Trophoblast cell (in vitro differentiated cells and primary cell): ENCODE measurements at regions not wholly inside any gene's neighbourhood (a gene's known extent, or its start where the extent isn't known, plus 50 kb on each side); places are given as distances from the start of the nearest gene placed in this dataset.

ENCODE experiments used
- DNase-seq, 2 donors: peaks; one replicate each; pipeline ENCODE4 v3.0.0-alpha.2; 2016
- H2AFZ ChIP-seq: 2 replicates; pipeline ENCODE4 v1.6.1; 2013; ENCODE audit warnings: low read length, moderate library complexity, mild to moderate bottlenecking; ENCODE audit not compliant: insufficient read depth, poor library complexity
- H2AK5ac ChIP-seq: 2 replicates; pipeline ENCODE4 v1.6.1; 2013; ENCODE audit warnings: mild to moderate bottlenecking, low read length
- H2BK120ac ChIP-seq: 2 replicates; pipeline ENCODE4 v1.6.1; 2013; ENCODE audit warnings: low read length, mild to moderate bottlenecking, moderate library complexity; ENCODE audit not compliant: insufficient read depth, poor library complexity
- H2BK12ac ChIP-seq: 2 replicates; pipeline ENCODE4 v1.6.1; 2013; ENCODE audit warnings: mild to moderate bottlenecking, low read length, moderate library complexity
- H2BK5ac ChIP-seq: 2 replicates; pipeline ENCODE4 v1.6.1; 2013; ENCODE audit warnings: low read length, low read depth, moderate library complexity, mild to moderate bottlenecking; ENCODE audit not compliant: poor library complexity
- H3K14ac ChIP-seq: 2 replicates; pipeline ENCODE4 v1.6.1; 2013; ENCODE audit warnings: mild to moderate bottlenecking, low read length
- H3K18ac ChIP-seq: 2 replicates; pipeline ENCODE4 v1.6.1; 2013; ENCODE audit warnings: mild to moderate bottlenecking, low read length
- H3K23ac ChIP-seq: 2 replicates; pipeline ENCODE4 v1.6.1; 2013; ENCODE audit warnings: low read length
- H3K27ac ChIP-seq: 2 replicates; pipeline ENCODE4 v1.5.1; 2013; ENCODE audit warnings: low read depth, mild to moderate bottlenecking, inconsistent platforms, low read length, moderate library complexity
- H3K27me3 ChIP-seq: 2 replicates; pipeline ENCODE4 v1.6.1; 2013; ENCODE audit warnings: inconsistent platforms, mild to moderate bottlenecking, low read length, moderate library complexity; ENCODE audit not compliant: insufficient read depth
- H3K36me3 ChIP-seq, 2 experiments: 1 replicate in 1 of 2; 2 replicates in 1 of 2; pipeline ENCODE4 v1.6.1; 2013; ENCODE audit warnings: low read length in 2 of 2, mild to moderate bottlenecking in 2 of 2, moderate library complexity in 1 of 2; ENCODE audit not compliant: insufficient read depth in 2 of 2, control insufficient read depth in 1 of 2
- H3K4ac ChIP-seq: 2 replicates; pipeline ENCODE4 v1.6.1; 2013; ENCODE audit warnings: low read depth, mild to moderate bottlenecking, low read length, moderate library complexity
- H3K4me1 ChIP-seq, 2 experiments: 1 replicate in 1 of 2; 2 replicates in 1 of 2; pipeline ENCODE4 v1.6.1; 2013; ENCODE audit warnings: low read length in 2 of 2, mild to moderate bottlenecking in 2 of 2, moderate library complexity in 1 of 2; ENCODE audit not compliant: insufficient read depth in 2 of 2, control insufficient read depth in 1 of 2
- H3K4me2 ChIP-seq: 2 replicates; pipeline ENCODE4 v1.6.1; 2013; ENCODE audit warnings: inconsistent platforms, mild to moderate bottlenecking, low read length, moderate library complexity
- H3K4me3 ChIP-seq: 2 replicates; pipeline ENCODE4 v1.5.1; 2013; ENCODE audit warnings: mild to moderate bottlenecking, low read depth, low read length, inconsistent platforms
- H3K79me1 ChIP-seq: one replicate; pipeline ENCODE4 v1.6.1; 2013; ENCODE audit warnings: low read length
- H3K79me2 ChIP-seq: 2 replicates; pipeline ENCODE4 v1.6.1; 2013; ENCODE audit warnings: low read length, mild to moderate bottlenecking; ENCODE audit not compliant: control insufficient read depth, insufficient read depth, poor library complexity
- H3K9ac ChIP-seq: 2 replicates; pipeline ENCODE4 v1.6.1; 2013; ENCODE audit warnings: mild to moderate bottlenecking, low read length
- H3K9me3 ChIP-seq: 2 replicates; pipeline ENCODE4 v1.6.1; 2013; ENCODE audit warnings: low read depth, mild to moderate bottlenecking, control low read depth, inconsistent platforms, low read length; ENCODE audit not compliant: insufficient read depth
- H4K12ac ChIP-seq: 2 replicates; pipeline ENCODE4 v1.6.1; 2013; ENCODE audit warnings: low read depth, mild to moderate bottlenecking, low read length, moderate library complexity
- H4K8ac ChIP-seq: 2 replicates; pipeline ENCODE4 v1.6.1; 2013; ENCODE audit warnings: low read depth, mild to moderate bottlenecking, low read length, moderate library complexity
- H4K91ac ChIP-seq: one replicate; pipeline ENCODE4 v1.6.1; 2013; ENCODE audit warnings: low read depth, mild to moderate bottlenecking, low read length, moderate library complexity
- WGBS: extraction: QIAGEN DNeasy Blood & Tissue Kit; methylation state at CpG from one replicate; pipeline ENCODE4 v1.1.7; 2013; ENCODE audit warnings: missing lambda C conversion rate; ENCODE audit not compliant: insufficient read length, insufficient coverage; ENCODE audit errors: extremely low coverage; 5-methylcytosine and 5-hydroxymethylcytosine counted together

GRCh38 chr12:91921555-91921954, 224.1 kb downstream of the BTG1 start:
- Histone ChIP-seq H2AK5ac (no peak overlapping the region), H2BK12ac (no peak overlapping the region), H3K4ac (no peak overlapping the region), H3K14ac (no peak overlapping the region), H3K9me3 (no peaks in the 10 kb centered on the region), H3K36me3 (no peaks in the 10 kb centered on the region), H3K27me3 (no peaks in the 10 kb centered on the region), H2AFZ (no peak overlapping the region), H3K9ac (no peak overlapping the region), H3K79me2 (no peaks in the 10 kb centered on the region), H2BK120ac (no peak overlapping the region), H3K23ac (no peak overlapping the region), H3K4me3 (no peak overlapping the region), H3K27ac (no peak overlapping the region), H4K12ac (no peak overlapping the region), H3K79me1 (peaks cover 2% of the 10 kb centered on the region), H4K8ac (no peak overlapping the region), H3K4me2 (no peak overlapping the region), H4K91ac (no peak overlapping the region), H2BK5ac (no peak overlapping the region), H3K18ac (no peak overlapping the region), H3K4me1 (peaks cover 4 to 6% of the 10 kb centered on the region in 2 experiments)
- no CpG with 5 or more reads among the region's 2 CpGs for WGBS
- peak in 1 of 2 donors; percentile 57 for DNase-seq

- Histone ChIP-seq H3K36me3 (no peaks in the 10 kb centered on the region), H3K79me1 (peaks cover 2% of the 10 kb centered on the region), H4K91ac (no peak overlapping the region), H3K4ac (no peak overlapping the region), H2AK5ac (no peak overlapping the region), H2BK5ac (no peak overlapping the region), H3K9ac (no peak overlapping the region), H3K18ac (no peak overlapping the region), H3K23ac (no peak overlapping the region), H3K27me3 (no peaks in the 10 kb centered on the region), H3K79me2 (no peaks in the 10 kb centered on the region), H3K14ac (no peak overlapping the region), H3K4me3 (no peak overlapping the region), H3K27ac (no peak overlapping the region), H2BK12ac (no peak overlapping the region), H2AFZ (no peak overlapping the region), H3K9me3 (no peaks in the 10 kb centered on the region), H3K4me2 (no peak overlapping the region), H2BK120ac (no peak overlapping the region), H4K8ac (no peak overlapping the region), H4K12ac (no peak overlapping the region), H3K4me1 (peaks cover 4 to 6% of the 10 kb centered on the region in 2 experiments)
- no CpG with 5 or more reads among the region's 2 CpGs for WGBS
- peak in 1 of 2 donors; percentile 5 for DNase-seq
Observed at GRCh38 chr12:91920741-91921140, 224.9 kb downstream of the BTG1 start.

DNA sequence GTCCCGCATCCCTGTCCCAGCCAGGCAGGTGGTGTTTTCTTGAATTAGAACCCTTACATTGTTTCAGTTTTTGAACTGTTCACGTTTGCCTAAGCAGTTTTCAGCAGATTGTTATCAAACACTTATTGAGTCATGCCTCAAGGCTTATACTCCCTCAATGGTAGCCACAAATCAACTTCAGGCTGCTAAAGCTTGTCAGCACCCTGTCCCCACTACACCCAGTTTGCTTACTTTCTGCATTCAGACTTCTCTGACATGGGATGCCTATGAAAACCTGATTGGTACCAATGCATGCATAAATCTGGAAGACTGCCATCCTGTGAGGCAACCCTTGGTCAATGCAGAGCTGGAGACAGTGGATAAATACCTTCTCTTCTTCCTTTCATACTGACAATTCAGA, 225.4 kb downstream of the BTG1 start:
- Histone ChIP-seq H3K4me3 (no peak overlapping the region), H3K23ac (no peak overlapping the region), H3K36me3 (no peaks in the 10 kb centered on the region), H3K18ac (no peak overlapping the region), H2AK5ac (no peak overlapping the region), H2AFZ (no peak overlapping the region), H3K9ac (no peak overlapping the region), H3K4me2 (no peak overlapping the region), H3K9me3 (no peaks in the 10 kb centered on the region), H3K27me3 (no peaks in the 10 kb centered on the region), H3K14ac (no peak overlapping the region), H4K12ac (no peak overlapping the region), H2BK5ac (no peak overlapping the region), H3K79me1 (peaks cover 2% of the 10 kb centered on the region), H4K91ac (no peak overlapping the region), H3K4ac (no peak overlapping the region), H3K4me1 (peaks cover 4 to 6% of the 10 kb centered on the region in 2 experiments), H3K79me2 (no peaks in the 10 kb centered on the region), H2BK12ac (no peak overlapping the region), H4K8ac (no peak overlapping the region), H2BK120ac (no peak overlapping the region), H3K27ac (no peak overlapping the region)
- no CpG with 5 or more reads among the region's 2 CpGs for WGBS
- peak; percentile 44 to 72 for DNase-seq

DNA sequence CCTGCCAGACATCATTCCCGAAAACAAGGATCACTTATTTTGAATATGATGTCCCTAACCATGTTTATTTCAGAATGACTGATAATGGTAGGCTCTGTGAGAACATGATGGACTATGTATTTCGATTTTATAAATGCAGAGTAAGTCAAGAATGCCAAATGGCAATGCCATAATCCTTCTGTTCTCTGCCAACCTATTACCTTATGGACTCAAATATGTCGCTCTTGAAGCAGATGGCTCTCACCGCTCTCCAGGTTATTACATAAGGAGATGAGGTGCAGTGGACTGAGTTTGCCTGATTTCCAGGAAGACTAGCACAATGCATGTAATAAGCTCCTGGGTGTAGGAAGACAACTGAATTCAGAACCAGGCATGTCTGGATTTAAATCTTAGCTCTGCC, 227.2 kb downstream of the BTG1 start:
- H3K36me3 ChIP-seq = no peaks in the 10 kb centered on the region
- peaks cover 2% of the 10 kb centered on the region for H3K79me1 ChIP-seq
- no peaks in the 10 kb centered on the region for H3K27me3 ChIP-seq
- no peak overlapping the region for H3K4me2 ChIP-seq
- no peaks in the 10 kb centered on the region for H3K9me3 ChIP-seq
- H3K23ac ChIP-seq = no peak overlapping the region
- H3K14ac ChIP-seq = no peak overlapping the region
- H4K12ac ChIP-seq = no peak overlapping the region
- DNase-seq = no peak
- no peak overlapping the region for H2AFZ ChIP-seq
- no peak overlapping the region for H4K91ac ChIP-seq
- no peak overlapping the region for H3K4me3 ChIP-seq
- H2BK12ac ChIP-seq = no peak overlapping the region
- H3K79me2 ChIP-seq = no peaks in the 10 kb centered on the region
- H2AK5ac ChIP-seq = no peak overlapping the region
- WGBS = no CpG with 5 or more reads among the region's 4 CpGs
- no peak overlapping the region for H2BK120ac ChIP-seq
- no peak overlapping the region for H3K9ac ChIP-seq
- H4K8ac ChIP-seq = no peak overlapping the region
- H3K18ac ChIP-seq = no peak overlapping the region
- peaks cover 4 to 6% of the 10 kb centered on the region in 2 experiments for H3K4me1 ChIP-seq
- H3K4ac ChIP-seq = no peak overlapping the region
- H2BK5ac ChIP-seq = no peak overlapping the region
- no peak overlapping the region for H3K27ac ChIP-seq
